ENCODE measurements at regions not wholly inside any gene's neighbourhood (a gene's known extent, or its start where the extent isn't known, plus 50 kb on each side); places are given as distances from the start of the nearest gene placed in this dataset.

DNA sequence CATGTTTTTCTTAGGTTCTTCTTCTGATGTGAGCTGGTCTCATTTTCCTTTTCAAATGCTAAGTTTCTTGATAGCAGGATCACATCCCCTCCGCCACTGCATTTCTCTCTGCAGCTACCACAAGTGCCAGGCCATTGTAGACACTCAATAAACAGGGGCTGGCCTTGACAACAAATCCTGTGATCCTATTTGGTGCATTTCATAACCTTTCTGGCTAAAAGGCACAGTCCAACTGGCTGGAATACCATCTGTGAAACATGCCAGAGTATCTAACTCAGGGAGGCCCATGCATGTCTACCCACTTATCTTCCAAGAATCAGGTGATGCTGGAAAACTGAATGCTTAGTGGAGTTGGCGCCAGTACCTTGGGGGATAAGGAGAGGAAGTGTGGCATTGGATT is 85.2 kb upstream of the NR2F2 start:
- H3K27me3 ChIP-seq (ENCODE audit: insufficient read depth, poor library complexity, severe bottlenecking), result no peaks in the 10 kb centered on the region
- no peak overlapping the region for H3K27ac ChIP-seq (replicated peaks)
- no peak overlapping the region for H3K4me3 ChIP-seq (replicated peaks; ENCODE audit: insufficient read depth, low read length)
- TF ChIP-seq, protein P1, sequence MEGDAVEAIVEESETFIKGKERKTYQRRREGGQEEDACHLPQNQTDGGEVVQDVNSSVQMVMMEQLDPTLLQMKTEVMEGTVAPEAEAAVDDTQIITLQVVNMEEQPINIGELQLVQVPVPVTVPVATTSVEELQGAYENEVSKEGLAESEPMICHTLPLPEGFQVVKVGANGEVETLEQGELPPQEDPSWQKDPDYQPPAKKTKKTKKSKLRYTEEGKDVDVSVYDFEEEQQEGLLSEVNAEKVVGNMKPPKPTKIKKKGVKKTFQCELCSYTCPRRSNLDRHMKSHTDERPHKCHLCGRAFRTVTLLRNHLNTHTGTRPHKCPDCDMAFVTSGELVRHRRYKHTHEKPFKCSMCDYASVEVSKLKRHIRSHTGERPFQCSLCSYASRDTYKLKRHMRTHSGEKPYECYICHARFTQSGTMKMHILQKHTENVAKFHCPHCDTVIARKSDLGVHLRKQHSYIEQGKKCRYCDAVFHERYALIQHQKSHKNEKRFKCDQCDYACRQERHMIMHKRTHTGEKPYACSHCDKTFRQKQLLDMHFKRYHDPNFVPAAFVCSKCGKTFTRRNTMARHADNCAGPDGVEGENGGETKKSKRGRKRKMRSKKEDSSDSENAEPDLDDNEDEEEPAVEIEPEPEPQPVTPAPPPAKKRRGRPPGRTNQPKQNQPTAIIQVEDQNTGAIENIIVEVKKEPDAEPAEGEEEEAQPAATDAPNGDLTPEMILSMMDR (IDR thresholded peaks at IDR 0.05; ENCODE audit: insufficient read depth, low read length), result no peak
- TF ChIP-seq POLR2AphosphoS5 (IDR thresholded peaks at IDR 0.05; ENCODE audit: low read depth), result no peak
- no peak for TF ChIP-seq SPI1 (IDR thresholded peaks at IDR 0.05; ENCODE audit: borderline replicate concordance, low read depth)
- no peak for TF ChIP-seq GABPA (IDR thresholded peaks at IDR 0.05; ENCODE audit: low read depth)
- no peak for TF ChIP-seq REST (IDR thresholded peaks at IDR 0.05; ENCODE audit: insufficient replicate concordance, low read depth)
- no peak for DNase-seq (ENCODE audit: low read depth in 1 of 2, low spot score in 1 of 2)

- Histone ChIP-seq H3K27me3 (ENCODE audit: insufficient read depth, poor library complexity, severe bottlenecking) (no peaks in the 10 kb centered on the region), H3K4me3 (replicated peaks; ENCODE audit: insufficient read depth, low read length) (no peak overlapping the region), H3K27ac (replicated peaks) (no peak overlapping the region)
- TF ChIP-seq REST (IDR thresholded peaks at IDR 0.05; ENCODE audit: insufficient replicate concordance, low read depth) (no peak), POLR2AphosphoS5 (IDR thresholded peaks at IDR 0.05; ENCODE audit: low read depth) (no peak), SPI1 (IDR thresholded peaks at IDR 0.05; ENCODE audit: borderline replicate concordance, low read depth) (no peak), GABPA (IDR thresholded peaks at IDR 0.05; ENCODE audit: low read depth) (no peak)
- TF ChIP-seq, protein P1 (IDR thresholded peaks at IDR 0.05; ENCODE audit: insufficient read depth, low read length), result no peak
- DNase-seq (ENCODE audit: low read depth in 1 of 2, low spot score in 1 of 2), result no peak
These were observed 84.4 kb upstream of the NR2F2 start for GRCh38 chr15:96246057-96246456.

- TF ChIP-seq SPI1 (IDR thresholded peaks at IDR 0.05; ENCODE audit: borderline replicate concordance, low read depth) (no peak), GABPA (IDR thresholded peaks at IDR 0.05; ENCODE audit: low read depth) (no peak), REST (IDR thresholded peaks at IDR 0.05; ENCODE audit: insufficient replicate concordance, low read depth) (no peak), POLR2AphosphoS5 (IDR thresholded peaks at IDR 0.05; ENCODE audit: low read depth) (no peak)
- TF ChIP-seq, protein P1 (IDR thresholded peaks at IDR 0.05; ENCODE audit: insufficient read depth, low read length), result no peak
- no peak overlapping the region for H3K27ac ChIP-seq (replicated peaks)
- no peaks in the 10 kb centered on the region for H3K27me3 ChIP-seq (ENCODE audit: insufficient read depth, poor library complexity, severe bottlenecking)
- DNase-seq (ENCODE audit: low read depth in 1 of 2, low spot score in 1 of 2), result no peak
- H3K4me3 ChIP-seq (replicated peaks; ENCODE audit: insufficient read depth, low read length), result no peak overlapping the region
These were observed 82.7 kb upstream of the NR2F2 start for GRCh38 chr15:96247621-96248305.
